GM12878 (cell line): ENCODE measurements at regions not wholly inside any gene's neighbourhood (a gene's known extent, or its start where the extent isn't known, plus 50 kb on each side); places are given as distances from the start of the nearest gene placed in this dataset.
A peak's percentile ranks its signal among the peaks of the same experiment; 100 is the strongest.

ENCODE experiments used
- ATAC-seq: fragments of 200-7000 bp; cut with Tn5 transposase; 3 replicates; pipeline ENCODE4 v1.9.1; 2020; ENCODE audit warnings: mild to moderate bottlenecking, moderate library complexity
- BruUV-seq: library from RNA; stranded (reverse); fragments of 400-500 nt; replicated peaks from 2 replicates; lab custom pipeline; 2021; lab: Mats Ljungman, UMichigan
- CTCF ChIA-PET: fragments of 300-600 bp; sonication (Branson Sonifier 250); formaldehyde crosslinking; extraction: SDS; loops from one replicate; lab custom pipeline; 2021; ENCODE audit warnings: inconsistent platforms; lab: Yijun Ruan, JAX
- POLR2A ChIA-PET: fragments of 350-600 bp; formaldehyde crosslinking; extraction: SDS; loops from one replicate; lab custom pipeline; 2021; ENCODE audit warnings: inconsistent platforms; lab: Charles Lee
- RAD21 ChIA-PET: fragments of 300-600 bp; sonication (Branson Sonifier 250); formaldehyde crosslinking; loops from one replicate; lab custom pipeline; 2023; ENCODE audit warnings: antibody characterized with exemption; ENCODE audit not compliant: unreplicated experiment; lab: Charles Lee
- SMC1A ChIA-PET: fragments of 300-600 bp; sonication (Branson Sonifier 250); formaldehyde crosslinking; loops from one replicate; lab custom pipeline; 2023; ENCODE audit not compliant: unreplicated experiment, uncharacterized antibody; lab: Charles Lee
- DNase-seq: peaks from one replicate; pipeline ENCODE4 v3.0.0-alpha.2; 2011; ENCODE audit warnings: low read depth, low spot score
- FAIRE-seq: peaks from 3 replicates; lab custom pipeline; 2011; peaks lifted over from hg19 to GRCh38; lab: Jason Lieb, UNC
- H2AFZ ChIP-seq: 2 replicates; pipeline ENCODE4 v1.6.0; 2011; ENCODE audit warnings: low read depth, low read length, control low read depth; ENCODE audit not compliant: control insufficient read depth
- H3K27ac ChIP-seq: 2 replicates; pipeline ENCODE4 v1.5.1; 2011; ENCODE audit warnings: control low read depth; ENCODE audit not compliant: control insufficient read depth, insufficient read depth
- H3K27me3 ChIP-seq, 2 experiments: replicated peaks in 1 of 2; 2 replicates each; pipeline versions ENCODE4 v1.6.0 to v1.6.1; 2011; ENCODE audit warnings: low read length in 1 of 2; ENCODE audit not compliant: control insufficient read depth in 2 of 2, insufficient read depth in 2 of 2
- H3K36me3 ChIP-seq, 2 experiments: 2 replicates each; pipeline ENCODE4 v1.5.1; 2011; ENCODE audit warnings: low read length in 1 of 2; ENCODE audit not compliant: control insufficient read depth in 2 of 2, insufficient read depth in 2 of 2
- H3K4me1 ChIP-seq: 2 replicates; pipeline ENCODE4 v1.6.1; 2011; ENCODE audit warnings: mild to moderate bottlenecking, low read length, moderate library complexity, mixed read lengths; ENCODE audit not compliant: control insufficient read depth, insufficient read depth
- H3K4me2 ChIP-seq: 2 replicates; pipeline ENCODE4 v1.6.0; 2011; ENCODE audit warnings: control low read depth; ENCODE audit not compliant: control insufficient read depth, insufficient read depth
- H3K4me3 ChIP-seq: fragments of 200-600 bp; sonication (generic); 2 replicates; pipeline ENCODE4 v1.5.1; 2016
- H3K79me2 ChIP-seq: 2 replicates; pipeline ENCODE4 v1.6.0; 2011; ENCODE audit warnings: low read length; ENCODE audit not compliant: control insufficient read depth, insufficient read depth
- H3K9ac ChIP-seq: 2 replicates; pipeline ENCODE4 v1.8.0; 2011; ENCODE audit warnings: low read length, control low read depth, mixed read lengths; ENCODE audit not compliant: control insufficient read depth, insufficient read depth
- H3K9me3 ChIP-seq: replicated peaks from 3 replicates; pipeline ENCODE4 v1.5.1; 2011; ENCODE audit warnings: mild to moderate bottlenecking, low read length; ENCODE audit not compliant: control insufficient read depth, insufficient read depth
- H4K20me1 ChIP-seq: 2 replicates; pipeline ENCODE4 v1.6.0; 2011; ENCODE audit not compliant: control insufficient read depth, insufficient read depth
- ATF3 ChIP-seq: IDR thresholded peaks from 2 replicates; pipeline ENCODE4 v1.6.1; 2011; ENCODE audit warnings: low read depth, mild to moderate bottlenecking, low read length, moderate library complexity, borderline replicate concordance; ENCODE audit errors: extremely low read depth
- BCLAF1 ChIP-seq: fragments of 450-650 bp; IDR thresholded peaks from 2 replicates; pipeline ENCODE4 v1.6.1; 2017; ENCODE audit warnings: antibody characterized with exemption, mild to moderate bottlenecking, moderate library complexity
- EP300 ChIP-seq, 2 experiments: fragments of 150-350 bp in 1 of 2; IDR thresholded peaks; 2 replicates each; pipeline ENCODE4 v1.6.1; 2011 to 2012; ENCODE audit warnings: low read depth in 2 of 2, low read length in 2 of 2, borderline replicate concordance in 1 of 2, improper control_type of control experiment in 1 of 2, inconsistent platforms in 1 of 2; ENCODE audit not compliant: control insufficient read depth in 1 of 2
- IKZF1 ChIP-seq: fragments of 450-650 bp; conservative IDR thresholded peaks from 2 replicates; pipeline ENCODE4 v1.6.1; 2017; ENCODE audit warnings: antibody characterized with exemption, mild to moderate bottlenecking
- IKZF2 ChIP-seq, 2 experiments: fragments of 450-650 bp; IDR thresholded peaks; 2 replicates each; pipeline ENCODE4 v1.6.1; 2017; ENCODE audit warnings: mild to moderate bottlenecking in 2 of 2, moderate library complexity in 2 of 2
- MTA2 ChIP-seq: fragments of 450-650 bp; IDR thresholded peaks from 2 replicates; pipeline ENCODE4 v1.6.1; 2016; ENCODE audit warnings: low read depth, mild to moderate bottlenecking, moderate library complexity
- RUNX3 ChIP-seq: IDR thresholded peaks from 2 replicates; pipeline ENCODE4 v1.6.1; 2012; ENCODE audit warnings: low read length, inconsistent platforms
- TCF12 ChIP-seq: IDR thresholded peaks from 2 replicates; pipeline ENCODE4 v1.6.1; 2011; ENCODE audit warnings: low read depth, mild to moderate bottlenecking, low read length
- ZZZ3 ChIP-seq: IDR thresholded peaks from 2 replicates; pipeline ENCODE4 v1.6.1; 2011; ENCODE audit warnings: low read depth; ENCODE audit not compliant: control insufficient read depth, insufficient read length
- WGBS: methylation state at CpG from one replicate; pipeline ENCODE4 v1.1.6; 2016; ENCODE audit warnings: low lambda C conversion rate; ENCODE audit not compliant: insufficient replicate concordance, insufficient coverage; ENCODE audit errors: missing lambda C conversion rate; 5-methylcytosine and 5-hydroxymethylcytosine counted together
- in situ Hi-C: fragments of 300-500 bp; cut with MboI; formaldehyde crosslinking; loops from 9 replicates; pipeline ENCODE4 v1.14.3; 2018; ENCODE audit warnings: mixed read lengths
- intact Hi-C: fragments of 100-400 bp; cut with micrococcal nuclease; formaldehyde crosslinking; loops from one replicate; pipeline ENCODE4 v1.14.2; 2022; ENCODE audit not compliant: unreplicated experiment

GRCh38 chr12:46499901-46500300 lies 127.3 kb upstream of the SLC38A2 start:
- peak in 1 of 2 experiments; percentile 26; a peak in 1 of 4 replicates for TF ChIP-seq EP300 (IDR thresholded peaks at IDR 0.05; ENCODE audit: borderline replicate concordance in 1 of 2, control insufficient read depth in 1 of 2, low read depth in 2 of 2, low read length in 2 of 2)
- 0 out of 2 replicates have a peak, but pooled peaks have one; percentile 28 for TF ChIP-seq IKZF1
- TF ChIP-seq BCLAF1, result no peak
- TF ChIP-seq ZZZ3, result no peak
- TF ChIP-seq RUNX3, result peak; percentile 40
- TF ChIP-seq IKZF2 (IDR thresholded peaks at IDR 0.05), result peak; percentile 35 to 56; a peak in 2 of 4 replicates
- TF ChIP-seq TCF12, result peak; percentile 57; the same call in 1 of the 2 replicates
- TF ChIP-seq ATF3, result no peak
- peak; percentile 30; the same call in 1 of the 2 replicates for TF ChIP-seq MTA2
- Histone ChIP-seq H3K4me3 (no peak overlapping the region), H3K79me2 (no peaks in the 10 kb centered on the region), H3K27ac (no peak overlapping the region; the same call in 1 of the 2 replicates), H3K9ac (no peak overlapping the region), H4K20me1 (no peaks in the 10 kb centered on the region), H3K4me1 (0 out of 2 replicates have a peak, but pooled peaks cover 7% of the 10 kb centered on the region), H2AFZ (no peak overlapping the region), H3K27me3 (no peaks in the 10 kb centered on the region), H3K9me3 (no peaks in the 10 kb centered on the region; the same call in none of the 3 replicates), H3K4me2 (no peak overlapping the region; the same call in 1 of the 2 replicates), H3K36me3 (no peaks in the 10 kb centered on the region)
- CTCF ChIA-PET, result interaction anchor here (1.5 kb wide), 1 partner anchor 20 kb away, joined by 5 read pairs; no protein-coding TSS in a partner anchor
- peak; percentile 31 for FAIRE-seq
- RAD21 ChIA-PET, result interaction anchor here (0.9 kb wide), 1 partner anchor 107 kb away, joined by 3 read pairs; no protein-coding TSS in a partner anchor
- POLR2A ChIA-PET, result no interaction called here
- in situ Hi-C loops (no loop called here), intact Hi-C loops (no loop called here)
- SMC1A ChIA-PET, result interaction anchor here (2.9 kb wide), 1 partner anchor 17 kb away, joined by 9 read pairs; no protein-coding TSS in a partner anchor
- peak; percentile 88 for ATAC-seq
- 20% methylated on average over 2 of the region's 2 CpGs for WGBS
- no TSS peak for BruUV-seq
- peak; percentile 23 for DNase-seq
